Small intestine (tissue), 7 donors: ENCODE measurements at regions not wholly inside any gene's neighbourhood (a gene's known extent, or its start where the extent isn't known, plus 50 kb on each side); places are given as distances from the start of the nearest gene placed in this dataset.

ENCODE experiments used
- DNase-seq, 2 donors: peaks; one replicate each; pipeline versions ENCODE4 v3.0.0 to v3.0.0-alpha.2; 2013
- FAIRE-seq: peaks from 2 replicates; lab custom pipeline; 2012; peaks lifted over from hg19 to GRCh38; lab: Jason Lieb, UNC
- H3K27ac ChIP-seq, 3 donors: one replicate each; pipeline ENCODE4 v1.5.1; 2013; ENCODE audit warnings: low read length in 2 of 3, mild to moderate bottlenecking in 2 of 3, control low read depth in 1 of 3, inconsistent platforms in 1 of 3, low read depth in 1 of 3, moderate library complexity in 1 of 3
- H3K27me3 ChIP-seq, 3 donors: one replicate each; pipeline ENCODE4 v1.6.1; 2013; ENCODE audit warnings: low read length in 3 of 3, inconsistent platforms in 1 of 3; ENCODE audit not compliant: control insufficient read depth in 3 of 3, insufficient read depth in 3 of 3
- H3K36me3 ChIP-seq, 3 donors: one replicate each; pipeline ENCODE4 v1.6.1; 2013; ENCODE audit warnings: low read length in 3 of 3, inconsistent platforms in 1 of 3, low read depth in 1 of 3, mild to moderate bottlenecking in 1 of 3, moderate library complexity in 1 of 3; ENCODE audit not compliant: control insufficient read depth in 3 of 3, insufficient read depth in 2 of 3
- H3K4me1 ChIP-seq, 3 donors: one replicate each; pipeline ENCODE4 v1.6.1; 2013; ENCODE audit warnings: low read length in 2 of 3, inconsistent platforms in 1 of 3, low read depth in 1 of 3, mild to moderate bottlenecking in 1 of 3, moderate library complexity in 1 of 3; ENCODE audit not compliant: control insufficient read depth in 3 of 3, insufficient read depth in 2 of 3
- H3K4me3 ChIP-seq, 3 donors: one replicate each; pipeline ENCODE4 v1.5.1; 2013; ENCODE audit warnings: low read length in 3 of 3, control low read depth in 1 of 3, inconsistent platforms in 1 of 3, low read depth in 1 of 3, mild to moderate bottlenecking in 1 of 3, moderate library complexity in 1 of 3
- H3K9me3 ChIP-seq, 2 donors: one replicate each; pipeline ENCODE4 v1.6.1; 2013; ENCODE audit warnings: low read depth in 1 of 2, low read length in 1 of 2; ENCODE audit not compliant: control insufficient read depth in 2 of 2, insufficient read depth in 1 of 2
- WGBS, 3 donors: extraction: QIAGEN DNeasy Blood & Tissue Kit; methylation state at CpG; one replicate each; pipeline ENCODE4 v1.1.7; 2013; 5-methylcytosine and 5-hydroxymethylcytosine counted together
- donor health status: healthy with polysubstance abuse.
- donor health status: control.
- donor health status: control.
- donor health status: Bipolar disorder and iron deficiency.
- donor health status: healthy.

- DNase-seq (no peak), FAIRE-seq (no peak)
- Histone ChIP-seq H3K4me3 (no peak overlapping the region), H3K27ac (no peak overlapping the region), H3K4me1 (no peaks in the 10 kb centered on the region), H3K9me3 (no peaks in the 10 kb centered on the region), H3K27me3 (no peaks in the 10 kb centered on the region), H3K36me3 (no peaks in the 10 kb centered on the region)
- 49 to 55% (median 51%) methylated on average over 3 of the region's 3 CpGs for WGBS, 3 donors
Measured at GRCh38 chr1:208606959-208607358, 362.8 kb upstream of the PLXNA2 start.

- no peaks in the 10 kb centered on the region for H3K4me1 ChIP-seq
- H3K36me3 ChIP-seq, result no peaks in the 10 kb centered on the region
- WGBS, 3 donors, result 50 to 80% (median 60%) methylated on average over 1 of the region's 1 CpG
- no peaks in the 10 kb centered on the region for H3K9me3 ChIP-seq
- FAIRE-seq (no peak), DNase-seq (no peak)
- H3K4me3 ChIP-seq, result no peak overlapping the region
- H3K27me3 ChIP-seq, result no peaks in the 10 kb centered on the region
- H3K27ac ChIP-seq, result no peak overlapping the region
Measured at GRCh38 chr1:208607616-208608015, 363.4 kb upstream of the PLXNA2 start.

GRCh38 chr1:208614610-208615009, 370.4 kb upstream of the PLXNA2 start:
- H3K9me3 ChIP-seq, result peaks cover 0 to 2% of the 10 kb centered on the region in 2 donors
- H3K4me1 ChIP-seq, result no peaks in the 10 kb centered on the region
- no peaks in the 10 kb centered on the region for H3K36me3 ChIP-seq
- H3K27ac ChIP-seq, result no peak overlapping the region
- no peak overlapping the region for H3K4me3 ChIP-seq
- 70 to 88% (median 76%) methylated on average over 2 of the region's 2 CpGs for WGBS, 3 donors
- no peaks in the 10 kb centered on the region for H3K27me3 ChIP-seq
- DNase-seq (no peak), FAIRE-seq (no peak)

- H3K4me1 ChIP-seq, result no peaks in the 10 kb centered on the region
- FAIRE-seq, result no peak
Measured at GRCh38 chr1:208615371-208615770, 371.2 kb upstream of the PLXNA2 start.

GRCh38 chr1:208616776-208617175, 372.6 kb upstream of the PLXNA2 start:
- Histone ChIP-seq H3K9me3 (peaks cover 0 to 5% of the 10 kb centered on the region in 2 donors), H3K27ac (no peak overlapping the region), H3K4me1 (no peaks in the 10 kb centered on the region), H3K4me3 (no peak overlapping the region), H3K36me3 (no peaks in the 10 kb centered on the region), H3K27me3 (no peaks in the 10 kb centered on the region)
- 48 to 68% (median 49%) methylated on average over 3 of the region's 3 CpGs for WGBS, 3 donors
- FAIRE-seq, result no peak
- no peak for DNase-seq

More at GRCh38 chr1:208615371-208615770, 371.2 kb upstream of the PLXNA2 start:
- Histone ChIP-seq H3K9me3 (peaks cover 0 to 2% of the 10 kb centered on the region in 2 donors), H3K27me3 (no peaks in the 10 kb centered on the region), H3K27ac (no peak overlapping the region), H3K36me3 (no peaks in the 10 kb centered on the region), H3K4me3 (no peak overlapping the region)
- no peak for DNase-seq

GRCh38 chr1:208628022-208628914, 384.1 kb upstream of the PLXNA2 start:
- no peak overlapping the region for H3K4me3 ChIP-seq
- H3K4me1 ChIP-seq, result no peaks in the 10 kb centered on the region
- H3K9me3 ChIP-seq, result no peaks in the 10 kb centered on the region
- no peaks in the 10 kb centered on the region for H3K36me3 ChIP-seq
- no peak overlapping the region for H3K27ac ChIP-seq
- FAIRE-seq (no peak), DNase-seq (no peak)
- H3K27me3 ChIP-seq, result no peaks in the 10 kb centered on the region
- 77 to 81% (median 81%) methylated on average over 7 of the region's 7 CpGs for WGBS, 3 donors

- WGBS, 3 donors, result 86 to 90% (median 90%) methylated on average over 8 of the region's 8 CpGs
- FAIRE-seq (no peak), DNase-seq (no peak)
- no peaks in the 10 kb centered on the region for H3K4me1 ChIP-seq
- no peaks in the 10 kb centered on the region for H3K27me3 ChIP-seq
- no peak overlapping the region for H3K27ac ChIP-seq
- no peak overlapping the region for H3K4me3 ChIP-seq
- H3K36me3 ChIP-seq, result no peaks in the 10 kb centered on the region
- no peaks in the 10 kb centered on the region for H3K9me3 ChIP-seq
Measured at GRCh38 chr1:208631092-208631491, 386.9 kb upstream of the PLXNA2 start.

- DNase-seq, result no peak
- Histone ChIP-seq H3K4me3 (no peak overlapping the region), H3K27me3 (no peaks in the 10 kb centered on the region), H3K4me1 (no peaks in the 10 kb centered on the region), H3K27ac (no peak overlapping the region), H3K9me3 (no peaks in the 10 kb centered on the region), H3K36me3 (no peaks in the 10 kb centered on the region)
- 52 to 79% (median 75%) methylated on average over 4 of the region's 4 CpGs for WGBS, 3 donors
- FAIRE-seq, result no peak
Measured at GRCh38 chr1:208631506-208631905, 387.3 kb upstream of the PLXNA2 start.
